H9 (cell line): ENCODE measurements at regions not wholly inside any gene's neighbourhood (a gene's known extent, or its start where the extent isn't known, plus 50 kb on each side); places are given as distances from the start of the nearest gene placed in this dataset.

Experiments
- DNase-seq: peaks from one replicate; pipeline ENCODE4 v3.0.0-alpha.2; 2017
- H2AFZ ChIP-seq: one replicate; pipeline ENCODE4 v1.6.1; 2013; ENCODE audit warnings: mild to moderate bottlenecking, low read length, control low read depth, moderate library complexity
- H2AK5ac ChIP-seq: 2 replicates; pipeline ENCODE4 v1.6.1; 2013; ENCODE audit warnings: low read length, control low read depth, mixed read lengths; ENCODE audit not compliant: insufficient read length
- H2BK120ac ChIP-seq: one replicate; pipeline ENCODE4 v1.6.1; 2013; ENCODE audit warnings: low read depth, mild to moderate bottlenecking, low read length, control low read depth, inconsistent platforms; ENCODE audit not compliant: poor library complexity, severe bottlenecking
- H2BK12ac ChIP-seq: 2 replicates; pipeline ENCODE4 v1.6.1; 2013; ENCODE audit warnings: low read length, control low read depth, mixed read lengths, low read depth; ENCODE audit not compliant: insufficient read length
- H2BK15ac ChIP-seq: 2 replicates; pipeline ENCODE4 v1.6.1; 2013; ENCODE audit warnings: low read depth, low read length, control low read depth
- H2BK20ac ChIP-seq: one replicate; pipeline ENCODE4 v1.6.1; 2013; ENCODE audit warnings: low read depth, mild to moderate bottlenecking, low read length, control low read depth, inconsistent platforms; ENCODE audit not compliant: poor library complexity, severe bottlenecking
- H2BK5ac ChIP-seq: 2 replicates; pipeline ENCODE4 v1.6.1; 2013; ENCODE audit warnings: low read length, control low read depth, mixed read lengths; ENCODE audit not compliant: insufficient read length
- H3K14ac ChIP-seq: 2 replicates; pipeline ENCODE4 v1.6.1; 2013; ENCODE audit warnings: low read length, control low read depth; ENCODE audit not compliant: insufficient read depth
- H3K18ac ChIP-seq: 2 replicates; pipeline ENCODE4 v1.6.1; 2013; ENCODE audit warnings: low read depth, mild to moderate bottlenecking, mixed read lengths, low read length, control low read depth; ENCODE audit not compliant: insufficient read length
- H3K23ac ChIP-seq: 2 replicates; pipeline ENCODE4 v1.6.1; 2013; ENCODE audit warnings: low read length, control low read depth, mixed read lengths, low read depth; ENCODE audit not compliant: insufficient read length
- H3K23me2 ChIP-seq: 2 replicates; pipeline ENCODE4 v1.6.1; 2013; ENCODE audit warnings: low read depth, mild to moderate bottlenecking, mixed read lengths, low read length, control low read depth; ENCODE audit not compliant: insufficient read length, poor library complexity, severe bottlenecking
- H3K27ac ChIP-seq: 2 replicates; pipeline ENCODE4 v1.5.1; 2013; ENCODE audit warnings: low read length, control low read depth, mixed read lengths, low read depth; ENCODE audit not compliant: insufficient read length
- H3K27me3 ChIP-seq: 2 replicates; pipeline ENCODE4 v1.6.1; 2013; ENCODE audit warnings: low read length, control low read depth, inconsistent platforms; ENCODE audit not compliant: insufficient read depth
- H3K4ac ChIP-seq: 2 replicates; pipeline ENCODE4 v1.6.1; 2013; ENCODE audit warnings: low read depth, mild to moderate bottlenecking, control low read depth, inconsistent platforms, low read length, moderate library complexity
- H3K4me1 ChIP-seq: 2 replicates; pipeline ENCODE4 v1.6.1; 2013; ENCODE audit warnings: low read length, control low read depth, inconsistent platforms; ENCODE audit not compliant: insufficient read depth
- H3K4me2 ChIP-seq: 2 replicates; pipeline ENCODE4 v1.6.1; 2013; ENCODE audit warnings: low read length, control low read depth, mixed read lengths; ENCODE audit not compliant: insufficient read length, insufficient read depth
- H3K56ac ChIP-seq: 2 replicates; pipeline ENCODE4 v1.6.1; 2013; ENCODE audit warnings: low read depth, mild to moderate bottlenecking, mixed read lengths, low read length, control low read depth; ENCODE audit not compliant: insufficient read length
- H3K79me1 ChIP-seq: 2 replicates; pipeline ENCODE4 v1.6.1; 2013; ENCODE audit warnings: low read depth, mild to moderate bottlenecking, moderate library complexity, low read length, control low read depth, inconsistent platforms; ENCODE audit not compliant: insufficient read depth, poor library complexity, severe bottlenecking
- H3K79me2 ChIP-seq: 2 replicates; pipeline ENCODE4 v1.6.1; 2013; ENCODE audit warnings: low read length, control low read depth, inconsistent platforms; ENCODE audit not compliant: insufficient read depth
- H3K9ac ChIP-seq: 2 replicates; pipeline ENCODE4 v1.6.1; 2013; ENCODE audit warnings: low read length, control low read depth, mixed read lengths; ENCODE audit not compliant: insufficient read length; ENCODE audit errors: extremely low read depth
- H3K9me3 ChIP-seq: one replicate; pipeline ENCODE4 v1.6.1; 2013; ENCODE audit warnings: low read depth, low read length, inconsistent platforms; ENCODE audit not compliant: control insufficient read depth
- H3T11ph ChIP-seq: one replicate; pipeline ENCODE4 v1.6.1; 2013; ENCODE audit warnings: mild to moderate bottlenecking, low read length, control low read depth, inconsistent platforms
- H4K20me1 ChIP-seq: one replicate; pipeline ENCODE4 v1.6.1; 2013; ENCODE audit not compliant: control insufficient read depth, insufficient read length, insufficient read depth
- H4K5ac ChIP-seq: 2 replicates; pipeline ENCODE4 v1.6.1; 2013; ENCODE audit warnings: low read depth, mild to moderate bottlenecking, mixed read lengths, low read length, control low read depth; ENCODE audit not compliant: insufficient read length
- H4K8ac ChIP-seq: replicated peaks from 2 replicates; pipeline ENCODE4 v1.6.1; 2013; ENCODE audit warnings: low read length, control low read depth, mixed read lengths, low read depth; ENCODE audit not compliant: insufficient read length
- H4K91ac ChIP-seq: 2 replicates; pipeline ENCODE4 v1.6.1; 2013; ENCODE audit warnings: low read depth, mild to moderate bottlenecking, moderate library complexity, mixed read lengths, low read length, control low read depth; ENCODE audit not compliant: insufficient read length
- H3K27ac Mint-ChIP-seq, 3 experiments: 2 replicates in 2 of 3; 3 replicates in 1 of 3; pipeline ENCODE4 v1.8.0; 2020 to 2021; ENCODE audit warnings: mixed read lengths in 3 of 3, mild to moderate bottlenecking in 1 of 3, moderate library complexity in 1 of 3
- H3K27me3 Mint-ChIP-seq: 2 replicates; pipeline ENCODE4 v1.8.0; 2021; ENCODE audit warnings: low read depth, mild to moderate bottlenecking, moderate library complexity, mixed read lengths
- H3K36me3 Mint-ChIP-seq, 3 experiments: 2 replicates in 2 of 3; 3 replicates in 1 of 3; pipeline ENCODE4 v1.8.0; 2020 to 2021; ENCODE audit warnings: low read depth in 3 of 3, mixed read lengths in 3 of 3; ENCODE audit not compliant: insufficient read depth in 1 of 3
- H3K4me1 Mint-ChIP-seq, 2 experiments: 2 replicates each; pipeline ENCODE4 v1.8.0; 2020; ENCODE audit warnings: mixed read lengths in 2 of 2
- H3K4me3 Mint-ChIP-seq, 2 experiments: 2 replicates in 1 of 2; 3 replicates in 1 of 2; pipeline ENCODE4 v1.8.0; 2020 to 2021; ENCODE audit warnings: mild to moderate bottlenecking in 2 of 2, mixed read lengths in 2 of 2, moderate library complexity in 1 of 2
- H3K9me3 Mint-ChIP-seq, 2 experiments: 2 replicates in 1 of 2; 3 replicates in 1 of 2; pipeline ENCODE4 v1.8.0; 2020; ENCODE audit warnings: mild to moderate bottlenecking in 2 of 2, mixed read lengths in 2 of 2, moderate library complexity in 1 of 2
- CTCF ChIP-seq: fragments of 200-600 bp; sonication (generic); conservative IDR thresholded peaks from 3 replicates; pipeline ENCODE4 v1.8.0; 2021; ENCODE audit warnings: antibody characterized with exemption, mild to moderate bottlenecking
- WGBS: extraction: QIAGEN DNeasy Blood & Tissue Kit; methylation state at CpG from one replicate; pipeline ENCODE4 v1.1.7; 2013; ENCODE audit warnings: missing lambda C conversion rate, low lambda C conversion rate, mixed read lengths; ENCODE audit not compliant: insufficient read length; ENCODE audit errors: extremely low coverage; 5-methylcytosine and 5-hydroxymethylcytosine counted together

GRCh38 chr13:40438999-40439797 is 227.2 kb downstream of the FOXO1 start:
- Mint-ChIP-seq H3K9me3 (no peaks in the 10 kb centered on the region; a peak in 2 of 5 replicates), H3K27ac (peak overlapping the region in 1 of 3 experiments; percentile 42; a peak in 1 of 7 replicates), H3K4me3 (no peak overlapping the region), H3K4me1 (peaks cover 0 to 6% of the 10 kb centered on the region in 2 experiments; a peak in 1 of 4 replicates), H3K27me3 (no peaks in the 10 kb centered on the region), H3K36me3 (no peaks in the 10 kb centered on the region)
- H3K9me3 ChIP-seq = no peaks in the 10 kb centered on the region
- H4K5ac ChIP-seq = no peak overlapping the region
- no peak overlapping the region for H3K18ac ChIP-seq
- no peak for TF ChIP-seq CTCF
- no CpG with 5 or more reads among the region's 12 CpGs for WGBS
- H3T11ph ChIP-seq = no peak overlapping the region
- H3K4ac ChIP-seq = no peak overlapping the region
- no peak overlapping the region for H3K23ac ChIP-seq
- no peak overlapping the region for H4K8ac ChIP-seq
- H3K56ac ChIP-seq = no peak overlapping the region
- H3K79me2 ChIP-seq = no peaks in the 10 kb centered on the region
- no peaks in the 10 kb centered on the region for H3K79me1 ChIP-seq
- H2AFZ ChIP-seq = no peak overlapping the region
- no peak overlapping the region for H2BK15ac ChIP-seq
- DNase-seq = no peak
- H2AK5ac ChIP-seq = no peak overlapping the region
- no peak overlapping the region for H2BK120ac ChIP-seq
- no peak overlapping the region for H2BK5ac ChIP-seq
- H4K20me1 ChIP-seq = no peaks in the 10 kb centered on the region
- no peaks in the 10 kb centered on the region for H3K23me2 ChIP-seq
- H3K9ac ChIP-seq = no peak overlapping the region
- H3K4me2 ChIP-seq = no peak overlapping the region
- no peak overlapping the region for H4K91ac ChIP-seq
- H2BK20ac ChIP-seq = no peak overlapping the region
- H3K4me1 ChIP-seq = no peaks in the 10 kb centered on the region
- no peaks in the 10 kb centered on the region for H3K27me3 ChIP-seq
- H3K14ac ChIP-seq = no peak overlapping the region
- H2BK12ac ChIP-seq = no peak overlapping the region
- no peak overlapping the region for H3K27ac ChIP-seq
